Erythroblast (primary cell): ENCODE measurements at regions not wholly inside any gene's neighbourhood (a gene's known extent, or its start where the extent isn't known, plus 50 kb on each side); places are given as distances from the start of the nearest gene placed in this dataset.
"Not testable (repeated sequence)": the region's sequence is repeated elsewhere in the genome, so short reads cannot be mapped to it uniquely, and the experiment has no call there.

ENCODE experiments used
- DNase-seq, 2 experiments: peaks; one replicate each; lab custom pipeline; 2025; lab: John Stamatoyannopoulos, UW
- GATA1 ChIP-seq: IDR thresholded peaks from 2 replicates; pipeline ENCODE4 v1.6.1; 2011; ENCODE audit warnings: low read depth, mild to moderate bottlenecking, control low read depth, low read length, moderate library complexity
- POLR2A ChIP-seq: IDR thresholded peaks from 2 replicates; pipeline ENCODE4 v1.6.1; 2011; ENCODE audit warnings: mild to moderate bottlenecking, low read length

DNA sequence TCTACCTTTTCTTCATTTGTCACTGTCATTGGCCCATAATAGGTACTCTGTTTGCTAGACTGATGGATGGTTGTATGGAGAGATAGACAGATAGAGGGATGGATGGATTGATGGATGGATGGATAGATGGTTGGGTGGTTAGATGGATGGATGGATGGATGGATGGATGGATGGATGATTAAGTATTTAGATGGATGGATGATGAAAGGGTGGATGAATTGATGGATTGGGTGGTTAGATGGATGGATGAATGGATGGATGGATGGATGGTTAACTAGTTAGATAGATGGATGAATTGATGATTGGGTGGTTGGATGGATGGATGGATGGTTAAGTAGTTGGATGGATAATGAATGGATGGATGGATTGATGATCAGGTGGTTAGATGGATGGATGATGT is 334.7 kb upstream of the AUTS2 start:
- no peak for TF ChIP-seq POLR2A
- TF ChIP-seq GATA1, result no peak
- no peak for DNase-seq

GRCh38 chr7:69269806-69270205 is 328.5 kb upstream of the AUTS2 start:
- DNase-seq, result no peak
- TF ChIP-seq POLR2A, result no peak
- no peak for TF ChIP-seq GATA1

DNA sequence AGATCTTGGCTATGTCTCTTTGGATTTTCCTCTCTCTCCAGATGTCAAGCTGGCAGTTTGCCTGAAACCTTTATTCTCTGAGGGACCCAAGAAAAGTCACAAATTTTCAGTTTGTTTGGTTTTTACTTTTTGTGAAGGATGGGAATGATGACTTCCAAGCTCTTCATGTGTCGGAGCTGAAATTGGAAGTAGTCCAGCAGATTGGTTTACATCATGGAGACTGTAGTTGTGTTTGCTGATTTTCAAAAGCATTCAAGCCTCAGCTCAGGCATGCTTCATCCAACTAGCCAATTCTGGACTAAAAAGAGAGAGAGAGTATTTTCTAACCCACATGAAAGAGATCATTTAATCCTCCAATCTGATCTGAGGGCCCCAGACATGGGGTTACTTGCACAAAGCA is 326.2 kb upstream of the AUTS2 start:
- TF ChIP-seq POLR2A (no peak), GATA1 (no peak)
- no peak for DNase-seq

- DNase-seq, result no peak
- no peak for TF ChIP-seq GATA1
- TF ChIP-seq POLR2A, result no peak
These were observed 322.1 kb upstream of the AUTS2 start for GRCh38 chr7:69276011-69276729.

DNA sequence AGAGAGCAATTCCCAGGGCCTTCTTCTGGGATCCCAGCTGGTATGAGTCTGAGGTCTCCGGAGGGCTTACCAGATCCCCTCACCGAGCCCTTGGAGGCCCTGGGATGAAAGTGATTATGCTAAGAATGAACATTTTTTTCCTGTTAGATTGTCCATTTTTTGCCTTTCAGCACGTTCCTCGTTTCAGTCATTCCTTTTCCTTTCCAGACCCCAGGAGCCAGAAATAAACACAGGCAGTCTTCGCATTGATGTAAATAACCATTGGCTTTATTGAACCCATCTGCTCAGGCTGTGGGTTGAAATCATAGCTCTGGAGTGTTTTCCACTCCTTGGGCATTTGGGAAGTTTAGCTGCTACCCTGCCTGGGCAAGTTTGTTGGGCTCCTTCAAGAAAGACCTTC is 320.9 kb upstream of the AUTS2 start:
- no peak for DNase-seq

DNA sequence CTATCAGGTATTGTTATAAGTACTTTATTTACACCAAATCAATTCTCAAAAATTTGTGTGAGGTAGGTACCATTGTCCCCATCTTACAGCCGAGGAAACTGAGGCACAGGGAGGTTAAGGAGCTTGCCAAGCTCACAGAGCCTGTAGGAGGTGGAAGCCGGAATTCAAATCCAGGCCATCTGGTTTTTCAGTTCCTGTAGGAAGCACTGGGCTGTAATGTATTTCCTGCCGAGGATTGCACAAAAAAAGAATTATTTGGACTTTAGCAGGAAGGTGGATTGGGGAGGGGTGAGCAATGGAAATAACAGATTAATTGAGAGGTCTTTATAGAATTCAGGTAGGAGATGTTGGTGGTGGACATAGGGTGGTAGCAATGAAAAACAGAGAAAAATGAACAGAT is 315.3 kb upstream of the AUTS2 start:
- DNase-seq, result no peak
- no peak for TF ChIP-seq GATA1
- no peak for TF ChIP-seq POLR2A

More for the DNA sequence above, 320.9 kb upstream of the AUTS2 start:
- TF ChIP-seq GATA1 (no peak), POLR2A (no peak)

DNA sequence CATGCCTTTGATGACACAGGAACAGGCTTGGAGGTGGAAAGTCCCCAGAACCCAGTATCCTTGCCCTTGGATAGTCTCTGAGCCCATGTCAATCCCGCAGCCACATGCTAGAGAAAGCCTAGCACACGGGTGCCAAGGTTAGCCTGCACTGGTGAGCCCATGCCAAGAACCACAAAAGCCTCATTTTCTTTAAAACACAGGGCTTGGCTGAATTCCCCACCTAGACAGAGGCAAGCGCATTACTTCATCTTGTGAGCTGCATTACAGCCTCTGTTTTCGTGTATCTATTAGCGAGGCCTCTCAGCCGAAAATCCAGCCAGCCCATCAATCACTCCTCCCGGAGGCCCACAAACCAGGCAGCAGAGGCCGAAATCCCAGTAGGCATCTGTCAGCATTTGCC is 314.9 kb upstream of the AUTS2 start:
- DNase-seq, result no peak
- TF ChIP-seq GATA1 (no peak), POLR2A (no peak)

DNA sequence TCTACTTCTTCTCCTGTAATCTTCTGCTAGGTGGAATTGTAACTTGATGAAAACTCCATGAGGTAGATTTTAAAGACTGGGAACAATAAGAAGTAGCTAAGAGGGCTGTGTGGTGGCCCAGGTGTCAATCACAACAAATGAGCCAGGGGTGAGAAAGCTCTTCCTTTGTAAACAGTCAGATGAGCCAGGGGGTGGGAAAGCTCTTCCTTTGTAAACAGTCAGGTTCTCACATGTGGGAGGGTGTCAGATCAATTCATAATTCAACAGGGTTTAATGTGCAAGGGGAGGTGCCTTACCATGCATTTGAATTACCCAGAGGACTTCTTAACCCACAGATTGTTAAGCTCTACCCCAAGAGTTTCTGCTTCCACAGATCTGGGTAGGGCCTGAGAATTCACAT is 312.4 kb upstream of the AUTS2 start:
- TF ChIP-seq POLR2A (no peak), GATA1 (no peak)
- no peak for DNase-seq

GRCh38 chr7:69295977-69296376 is 302.3 kb upstream of the AUTS2 start:
- no peak for TF ChIP-seq POLR2A
- no peak for TF ChIP-seq GATA1
- DNase-seq, result no peak

- TF ChIP-seq POLR2A (no peak), GATA1 (no peak)
- no peak for DNase-seq
These were observed 297.0 kb upstream of the AUTS2 start for GRCh38 chr7:69301253-69301652.

- TF ChIP-seq POLR2A (no peak), GATA1 (no peak)
- no peak for DNase-seq
These were observed 288.7 kb upstream of the AUTS2 start for GRCh38 chr7:69309601-69310000.

- TF ChIP-seq POLR2A (no peak), GATA1 (no peak)
These were observed 286.8 kb upstream of the AUTS2 start for GRCh38 chr7:69311489-69311888.

DNA sequence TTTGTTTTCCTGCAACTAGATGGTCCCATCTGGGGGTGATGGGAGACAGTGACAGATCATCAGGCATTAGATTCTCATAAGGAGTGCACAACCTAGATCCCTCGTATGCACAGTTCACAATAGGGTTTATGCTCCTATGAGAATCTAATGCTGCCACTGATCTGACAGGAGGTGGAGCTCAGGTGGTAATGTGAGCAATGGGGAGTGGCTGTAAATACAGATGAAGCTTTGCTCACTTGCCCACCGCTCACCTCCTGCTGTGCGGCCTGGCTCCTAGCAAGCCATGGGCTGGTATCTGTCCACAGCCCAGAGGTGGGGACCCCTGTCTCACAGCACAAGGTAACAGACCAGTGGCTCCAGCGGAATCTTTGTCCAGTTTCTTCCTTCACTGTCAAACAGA is 284.4 kb upstream of the AUTS2 start:
- DNase-seq, result not testable (repeated sequence)

More at GRCh38 chr7:69311489-69311888, 286.8 kb upstream of the AUTS2 start:
- DNase-seq, result no peak

GRCh38 chr7:69318794-69319193 is 279.5 kb upstream of the AUTS2 start:
- TF ChIP-seq GATA1 (no peak), POLR2A (no peak)
- no peak for DNase-seq

GRCh38 chr7:69328516-69328915 is 269.8 kb upstream of the AUTS2 start:
- TF ChIP-seq POLR2A, result no peak
- TF ChIP-seq GATA1, result no peak

GRCh38 chr7:69334701-69335100 is 263.6 kb upstream of the AUTS2 start:
- TF ChIP-seq POLR2A (no peak), GATA1 (no peak)
- no peak for DNase-seq

More at GRCh38 chr7:69328516-69328915, 269.8 kb upstream of the AUTS2 start:
- DNase-seq, result no peak
